HFFc6 (cell line): ENCODE measurements at regions not wholly inside any gene's neighbourhood (a gene's known extent, or its start where the extent isn't known, plus 50 kb on each side); places are given as distances from the start of the nearest gene placed in this dataset.
"Not testable (repeated sequence)": the region's sequence is repeated elsewhere in the genome, so short reads cannot be mapped to it uniquely, and the experiment has no call there.

Experiments used
- DNase-seq: peaks from one replicate; pipeline ENCODE4 v3.0.0-alpha.2; 2018
- H3K27ac Mint-ChIP-seq: 2 replicates; pipeline ENCODE4 v1.8.0; 2020; ENCODE audit warnings: mild to moderate bottlenecking, mixed read lengths
- H3K27me3 Mint-ChIP-seq: 2 replicates; pipeline ENCODE4 v1.8.0; 2021; ENCODE audit warnings: mild to moderate bottlenecking, moderate library complexity, mixed read lengths; ENCODE audit not compliant: insufficient read depth
- H3K36me3 Mint-ChIP-seq: 2 replicates; pipeline ENCODE4 v1.8.0; 2021; ENCODE audit warnings: low read depth, mixed read lengths
- H3K4me1 Mint-ChIP-seq: 2 replicates; pipeline ENCODE4 v1.8.0; 2020; ENCODE audit warnings: low read depth, mixed read lengths
- H3K4me3 Mint-ChIP-seq: 2 replicates; pipeline ENCODE4 v1.8.0; 2020; ENCODE audit warnings: mild to moderate bottlenecking, moderate library complexity, mixed read lengths
- H3K9me3 Mint-ChIP-seq: 2 replicates; pipeline ENCODE4 v1.8.0; 2020; ENCODE audit warnings: mild to moderate bottlenecking, mixed read lengths
- TF ChIP-seq, protein P1 (sequence below): fragments of 200-600 bp; sonication (generic); IDR thresholded peaks from 2 replicates; pipeline ENCODE4 v1.5.0; 2021; ENCODE audit warnings: antibody characterized with exemption, mild to moderate bottlenecking

DNA sequence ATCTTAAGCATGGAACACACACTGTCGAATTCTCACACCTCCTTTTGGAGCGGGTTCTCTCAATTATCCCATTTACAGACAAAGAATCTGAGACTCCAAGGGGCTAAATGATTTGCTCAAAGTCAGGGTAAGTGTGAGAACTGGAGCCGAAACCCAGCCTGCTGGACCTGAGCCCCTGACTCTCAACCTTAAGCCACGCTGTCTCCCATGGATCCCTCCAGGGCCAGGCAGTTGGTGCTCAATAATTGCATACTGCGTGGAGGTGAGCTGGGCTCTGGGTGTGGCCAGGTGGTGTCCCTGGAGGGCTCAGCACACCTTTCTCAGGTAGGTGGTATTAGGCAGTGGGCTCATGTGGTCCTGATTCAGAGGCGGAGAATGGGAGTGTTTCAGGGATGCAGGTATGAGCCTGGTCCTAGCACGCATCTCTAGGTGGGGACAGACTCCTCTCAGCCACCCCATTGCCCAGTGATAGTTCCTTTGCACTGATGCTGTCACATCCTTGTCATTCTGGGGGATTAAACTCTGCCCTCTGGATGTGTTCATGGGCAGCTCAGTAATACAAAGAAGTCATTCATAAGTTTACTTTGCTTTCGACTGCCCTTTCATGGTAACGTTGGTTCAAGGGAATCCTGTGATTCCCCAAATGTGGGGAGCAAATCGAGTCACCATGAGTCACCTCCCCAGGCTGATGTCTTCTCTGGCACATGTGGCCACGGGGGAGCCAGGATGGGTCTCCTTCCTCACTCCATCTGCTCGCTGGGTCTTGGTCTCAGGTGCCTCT is 399.5 kb upstream of the TNRC6C start:
- Mint-ChIP-seq H3K4me1 (no peaks in the 10 kb centered on the region), H3K27ac (no peak overlapping the region), H3K9me3 (no peaks in the 10 kb centered on the region), H3K27me3 (peaks cover 45% of the 10 kb centered on the region), H3K36me3 (no peaks in the 10 kb centered on the region), H3K4me3 (no peak overlapping the region)
- TF ChIP-seq, protein P1, sequence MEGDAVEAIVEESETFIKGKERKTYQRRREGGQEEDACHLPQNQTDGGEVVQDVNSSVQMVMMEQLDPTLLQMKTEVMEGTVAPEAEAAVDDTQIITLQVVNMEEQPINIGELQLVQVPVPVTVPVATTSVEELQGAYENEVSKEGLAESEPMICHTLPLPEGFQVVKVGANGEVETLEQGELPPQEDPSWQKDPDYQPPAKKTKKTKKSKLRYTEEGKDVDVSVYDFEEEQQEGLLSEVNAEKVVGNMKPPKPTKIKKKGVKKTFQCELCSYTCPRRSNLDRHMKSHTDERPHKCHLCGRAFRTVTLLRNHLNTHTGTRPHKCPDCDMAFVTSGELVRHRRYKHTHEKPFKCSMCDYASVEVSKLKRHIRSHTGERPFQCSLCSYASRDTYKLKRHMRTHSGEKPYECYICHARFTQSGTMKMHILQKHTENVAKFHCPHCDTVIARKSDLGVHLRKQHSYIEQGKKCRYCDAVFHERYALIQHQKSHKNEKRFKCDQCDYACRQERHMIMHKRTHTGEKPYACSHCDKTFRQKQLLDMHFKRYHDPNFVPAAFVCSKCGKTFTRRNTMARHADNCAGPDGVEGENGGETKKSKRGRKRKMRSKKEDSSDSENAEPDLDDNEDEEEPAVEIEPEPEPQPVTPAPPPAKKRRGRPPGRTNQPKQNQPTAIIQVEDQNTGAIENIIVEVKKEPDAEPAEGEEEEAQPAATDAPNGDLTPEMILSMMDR, result no peak
- DNase-seq, result no peak

DNA sequence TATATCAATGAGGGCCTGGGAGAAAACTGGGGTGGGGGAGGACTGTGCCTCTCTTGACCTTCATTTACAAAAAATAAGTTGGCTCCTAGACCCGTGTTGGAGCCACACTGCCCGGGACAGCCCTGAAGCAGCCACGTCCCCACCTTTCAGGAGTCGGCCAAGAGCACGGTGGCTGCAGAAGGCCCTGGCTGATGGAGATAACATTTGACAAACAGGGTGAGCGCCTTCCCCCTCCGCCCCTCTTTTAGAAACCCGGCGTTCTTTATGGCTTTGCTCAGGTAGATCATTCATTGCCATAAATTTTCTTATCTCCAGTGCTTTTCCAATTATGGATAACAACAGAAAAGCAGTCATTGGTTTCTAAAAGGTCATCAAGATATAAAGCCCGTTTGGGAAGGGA is 398.1 kb upstream of the TNRC6C start:
- Mint-ChIP-seq H3K36me3 (no peaks in the 10 kb centered on the region), H3K27ac (no peak overlapping the region), H3K4me3 (no peak overlapping the region), H3K9me3 (no peaks in the 10 kb centered on the region), H3K27me3 (peaks cover 41% of the 10 kb centered on the region), H3K4me1 (no peaks in the 10 kb centered on the region)
- TF ChIP-seq, protein P1, result no peak
- DNase-seq, result no peak

DNA sequence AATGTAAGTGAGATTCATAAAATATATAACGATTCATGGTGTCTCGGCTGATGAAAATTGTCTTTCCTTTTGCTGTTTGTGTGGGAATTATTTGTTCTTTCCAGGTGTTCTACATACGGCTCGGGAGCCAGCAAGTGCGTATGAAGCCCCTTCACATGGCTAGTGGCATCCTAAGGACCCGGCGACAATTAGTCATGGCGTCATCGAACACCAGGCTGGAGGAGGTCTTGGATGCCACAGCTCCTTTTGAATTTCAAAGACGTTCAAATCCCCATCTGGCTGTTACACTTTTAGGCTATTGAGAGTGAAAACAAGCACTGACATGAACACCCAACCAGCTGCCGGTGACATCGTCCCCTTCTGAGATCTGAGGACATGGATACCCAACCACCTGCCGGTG is 397.7 kb upstream of the TNRC6C start:
- no peak overlapping the region for H3K27ac Mint-ChIP-seq
- TF ChIP-seq, protein P1, result no peak
- H3K4me1 Mint-ChIP-seq, result no peaks in the 10 kb centered on the region
- H3K27me3 Mint-ChIP-seq, result peaks cover 39% of the 10 kb centered on the region
- H3K36me3 Mint-ChIP-seq, result no peaks in the 10 kb centered on the region
- no peaks in the 10 kb centered on the region for H3K9me3 Mint-ChIP-seq
- no peak for DNase-seq
- H3K4me3 Mint-ChIP-seq, result no peak overlapping the region

GRCh38 chr17:77562361-77562760 is 396.1 kb upstream of the TNRC6C start:
- DNase-seq, H3K36me3 Mint-ChIP-seq, H3K4me1 Mint-ChIP-seq, H3K4me3 Mint-ChIP-seq, H3K27ac Mint-ChIP-seq, H3K9me3 Mint-ChIP-seq: not testable (repeated sequence)
- H3K27me3 Mint-ChIP-seq, result peaks cover 39% of the 10 kb centered on the region

DNA sequence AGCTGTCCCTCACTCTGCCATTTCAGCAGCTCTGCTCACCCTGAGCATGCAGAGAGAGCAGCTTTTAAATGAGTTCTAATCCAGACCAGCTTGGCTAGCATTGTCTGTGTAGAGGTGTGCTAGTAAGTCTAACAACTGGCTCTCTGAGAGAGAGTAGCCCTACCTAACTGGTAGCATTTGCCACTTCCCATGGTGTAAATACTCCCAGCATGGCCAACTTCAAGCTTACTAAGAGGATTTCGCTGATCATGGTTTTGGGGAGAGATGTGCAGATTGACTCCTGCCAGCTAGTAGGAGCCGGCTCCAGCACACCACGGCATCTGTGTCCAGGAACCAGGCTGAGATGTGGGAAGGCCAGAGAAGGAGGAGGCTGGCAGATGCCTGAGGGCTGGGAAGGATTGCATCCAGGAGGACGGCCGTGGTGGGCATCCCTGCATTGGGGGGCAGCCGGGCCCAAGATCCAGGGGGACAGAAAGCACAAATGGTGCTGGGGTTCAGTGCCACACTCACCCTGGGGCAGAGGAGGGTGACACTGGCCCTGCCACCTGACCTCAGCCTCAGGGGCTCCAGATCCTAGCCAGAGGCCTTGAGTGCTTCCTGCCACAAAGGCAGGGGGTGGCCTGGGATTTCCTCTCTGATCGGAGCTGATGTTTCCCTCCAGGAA is 394.9 kb upstream of the TNRC6C start:
- DNase-seq, result no peak
- H3K9me3 Mint-ChIP-seq, result no peaks in the 10 kb centered on the region
- TF ChIP-seq, protein P1, result no peak
- H3K27ac Mint-ChIP-seq, result no peak overlapping the region
- no peaks in the 10 kb centered on the region for H3K36me3 Mint-ChIP-seq
- H3K27me3 Mint-ChIP-seq, result peaks cover 45% of the 10 kb centered on the region
- H3K4me1 Mint-ChIP-seq, result no peaks in the 10 kb centered on the region
- no peak overlapping the region for H3K4me3 Mint-ChIP-seq

GRCh38 chr17:77564278-77564920 is 394.1 kb upstream of the TNRC6C start:
- no peak for DNase-seq
- H3K27me3 Mint-ChIP-seq, result peaks cover 44% of the 10 kb centered on the region

More at GRCh38 chr17:77564278-77564920, 394.1 kb upstream of the TNRC6C start:
- Mint-ChIP-seq H3K27ac (no peak overlapping the region), H3K36me3 (no peaks in the 10 kb centered on the region), H3K4me3 (no peak overlapping the region), H3K9me3 (no peaks in the 10 kb centered on the region), H3K4me1 (no peaks in the 10 kb centered on the region)
- TF ChIP-seq, protein P1, result no peak
